A549 (cell line): ENCODE measurements at regions not wholly inside any gene's neighbourhood (a gene's known extent, or its start where the extent isn't known, plus 50 kb on each side); places are given as distances from the start of the nearest gene placed in this dataset.

Experiments used
- BHLHE40 ChIP-seq: IDR thresholded peaks from 2 replicates; pipeline ENCODE4 v1.6.1; 2012; ENCODE audit warnings: low read depth, low read length, inconsistent platforms
- NPAS2 ChIP-seq: fragments of 250-450 bp; sonication (Bioruptor Pico); IDR thresholded peaks from 2 replicates; pipeline ENCODE4 v1.8.0; 2022; ENCODE audit warnings: mild to moderate bottlenecking, moderate library complexity, borderline replicate concordance

DNA sequence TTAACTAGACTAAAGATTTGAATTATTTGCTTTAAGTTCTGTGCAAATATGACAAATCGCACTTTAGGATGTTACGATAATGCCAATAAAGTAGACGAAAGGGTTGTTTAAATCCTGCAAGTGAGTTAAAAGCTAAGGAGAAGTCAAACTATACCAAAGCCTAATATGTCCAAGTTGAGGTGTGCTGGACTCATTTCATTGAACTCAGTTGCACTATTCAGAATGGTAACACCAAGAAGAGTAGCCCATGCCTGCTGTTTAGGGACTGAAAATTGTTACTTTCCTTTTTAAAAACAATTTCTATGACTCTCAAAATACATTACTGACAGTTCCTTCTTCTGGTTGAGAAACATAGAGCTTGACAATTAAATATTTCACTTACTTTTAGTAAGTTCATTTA, 766.3 kb downstream of the DNAJB9 start:
- TF ChIP-seq NPAS2 (CRISPR knock-in tag) (no peak), BHLHE40 (no peak)
